GM19351 (cell line): ENCODE measurements at regions not wholly inside any gene's neighbourhood (a gene's known extent, or its start where the extent isn't known, plus 50 kb on each side); places are given as distances from the start of the nearest gene placed in this dataset.
A peak's percentile ranks its signal among the peaks of the same experiment; 100 is the strongest.

Experiments
- ATAC-seq: cut with Tn5 transposase; IDR thresholded peaks from one replicate; pipeline ENCODE4 v1.9.1; 2021; ENCODE audit warnings: mild to moderate bottlenecking, moderate library complexity; ENCODE audit not compliant: unreplicated experiment

DNA sequence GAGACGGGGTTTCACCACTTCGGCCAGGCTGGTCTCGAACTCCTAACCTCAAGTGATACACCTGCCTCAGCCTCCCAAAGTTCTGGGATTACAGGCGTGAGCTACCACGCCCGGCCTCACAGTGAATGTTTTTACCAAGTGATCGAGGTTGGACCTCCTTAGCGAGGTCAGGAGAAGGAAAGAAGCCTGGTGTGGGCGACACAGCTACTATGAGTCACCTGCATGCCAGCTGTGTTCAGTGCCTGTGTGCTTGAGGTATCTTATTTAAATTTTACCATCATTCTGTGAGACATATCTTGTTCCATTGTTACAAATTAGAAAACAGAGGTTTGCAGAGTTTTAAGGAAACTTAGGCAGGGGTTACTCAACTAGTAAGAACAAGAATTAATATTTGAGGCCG is 174.8 kb upstream of the DYNLRB2 start:
- no peak for ATAC-seq

DNA sequence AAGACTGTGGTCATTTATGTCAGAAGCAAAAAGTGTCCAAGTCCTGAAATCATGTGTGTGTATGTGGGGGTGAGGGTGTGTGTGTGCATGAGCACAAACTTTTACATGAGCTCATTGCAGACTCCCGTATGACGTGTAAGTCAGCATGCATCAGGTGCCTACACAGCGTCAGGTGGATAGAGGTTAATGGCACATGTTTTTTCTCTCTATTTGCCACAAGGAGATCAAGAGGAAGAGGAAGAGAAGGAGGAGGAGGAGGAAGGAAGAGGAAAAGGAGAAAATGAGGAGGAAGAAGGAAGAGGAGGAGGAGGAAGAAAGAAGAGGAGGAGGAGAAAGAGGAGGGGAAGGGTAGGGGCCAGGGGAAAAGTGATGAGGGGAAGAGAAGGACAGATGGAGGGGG is 178.0 kb upstream of the DYNLRB2 start:
- no peak for ATAC-seq

DNA sequence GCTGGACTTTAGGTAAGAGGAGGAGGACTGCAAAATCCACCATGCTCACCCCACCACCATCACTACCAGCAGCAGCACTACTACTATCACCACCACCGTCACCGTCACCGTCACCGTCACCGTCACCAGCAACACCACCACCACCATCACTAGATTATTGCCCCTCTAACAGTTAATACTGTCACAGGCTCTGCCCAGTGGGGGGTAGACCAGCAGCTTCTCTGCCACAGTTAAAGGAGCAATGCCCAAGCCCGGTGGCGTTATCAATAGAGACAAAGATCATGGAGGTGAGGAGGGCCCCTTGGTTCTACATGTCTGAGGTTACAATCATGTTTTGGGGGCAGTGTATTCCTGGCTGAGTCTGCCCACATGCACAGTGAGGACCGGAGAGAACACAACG is 184.4 kb upstream of the DYNLRB2 start:
- no peak for ATAC-seq

DNA sequence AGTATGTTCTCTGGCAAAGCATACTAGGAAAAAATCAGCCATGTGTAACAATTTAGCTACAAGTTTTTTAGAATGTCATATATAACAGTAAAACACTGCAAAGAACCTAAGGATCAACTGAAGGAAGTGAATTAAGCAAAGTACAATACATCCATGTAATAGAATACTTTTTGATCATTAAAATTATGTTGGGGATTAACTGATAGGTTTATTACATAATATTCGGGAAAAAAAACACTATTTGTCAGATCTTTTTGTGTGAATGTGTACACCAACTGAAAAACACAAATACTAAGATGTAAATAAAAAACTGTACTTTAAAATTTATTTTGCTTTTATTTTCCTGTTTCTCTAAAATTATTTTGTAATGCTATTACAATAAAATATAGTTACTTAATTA is 185.5 kb upstream of the DYNLRB2 start:
- ATAC-seq: no peak

DNA sequence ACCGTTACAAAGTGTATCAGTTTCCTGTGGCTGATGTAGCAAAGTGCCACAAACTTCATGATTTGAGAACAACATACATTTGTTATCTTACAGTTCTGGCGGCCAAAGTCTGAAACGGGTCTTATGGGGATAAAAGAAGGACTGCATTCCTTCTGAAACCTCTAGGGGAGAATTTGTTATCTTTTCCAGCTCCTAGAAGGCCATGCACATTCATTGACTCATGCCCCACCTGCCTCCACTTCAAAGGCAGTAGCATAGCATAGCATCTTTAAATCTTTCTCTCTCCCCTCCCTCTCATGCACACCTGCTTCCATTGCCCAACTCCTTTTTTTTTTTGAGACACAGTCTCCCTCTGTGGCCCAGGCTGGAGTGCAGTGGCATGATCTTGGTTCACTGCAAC is 190.7 kb upstream of the DYNLRB2 start:
- no peak for ATAC-seq

DNA sequence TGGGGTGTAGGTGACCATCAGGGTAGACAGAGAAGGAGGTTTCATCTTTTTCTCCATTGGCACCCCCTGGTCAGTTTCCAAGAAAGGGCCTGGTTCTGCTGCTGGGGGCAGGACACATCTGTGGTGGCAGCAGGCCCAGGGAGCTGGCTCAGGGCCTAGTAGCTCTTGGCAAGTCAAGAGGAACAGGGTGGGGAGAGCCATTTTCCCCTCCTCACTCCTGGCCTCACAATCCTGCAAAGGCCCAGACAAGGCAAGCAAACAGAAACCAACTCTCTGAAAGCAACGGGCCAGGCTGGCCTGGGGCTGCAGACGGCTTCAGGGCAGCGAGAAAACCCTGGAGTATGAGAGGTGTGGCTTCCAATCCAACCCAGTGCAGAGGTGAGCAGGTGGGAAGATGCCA is 192.9 kb upstream of the DYNLRB2 start:
- no peak for ATAC-seq

DNA sequence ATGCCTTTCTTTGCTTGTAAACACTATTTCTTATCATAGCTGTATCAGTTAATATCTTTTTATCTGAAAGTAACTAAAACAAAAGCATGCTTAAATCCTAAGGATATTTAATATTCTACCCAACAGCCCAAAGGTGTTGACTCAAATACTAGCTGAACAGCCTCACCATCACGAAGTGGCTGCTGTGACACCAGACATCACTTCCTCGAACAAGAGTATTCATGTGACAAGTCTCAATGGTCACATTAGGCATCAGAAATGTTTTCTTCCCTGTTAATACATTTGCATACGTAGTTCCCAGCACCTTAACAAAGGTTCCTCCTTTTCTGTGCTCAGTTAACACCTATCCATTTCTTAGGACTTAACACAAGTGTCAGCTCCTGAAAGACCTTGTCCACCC is 193.8 kb upstream of the DYNLRB2 start:
- no peak for ATAC-seq

DNA sequence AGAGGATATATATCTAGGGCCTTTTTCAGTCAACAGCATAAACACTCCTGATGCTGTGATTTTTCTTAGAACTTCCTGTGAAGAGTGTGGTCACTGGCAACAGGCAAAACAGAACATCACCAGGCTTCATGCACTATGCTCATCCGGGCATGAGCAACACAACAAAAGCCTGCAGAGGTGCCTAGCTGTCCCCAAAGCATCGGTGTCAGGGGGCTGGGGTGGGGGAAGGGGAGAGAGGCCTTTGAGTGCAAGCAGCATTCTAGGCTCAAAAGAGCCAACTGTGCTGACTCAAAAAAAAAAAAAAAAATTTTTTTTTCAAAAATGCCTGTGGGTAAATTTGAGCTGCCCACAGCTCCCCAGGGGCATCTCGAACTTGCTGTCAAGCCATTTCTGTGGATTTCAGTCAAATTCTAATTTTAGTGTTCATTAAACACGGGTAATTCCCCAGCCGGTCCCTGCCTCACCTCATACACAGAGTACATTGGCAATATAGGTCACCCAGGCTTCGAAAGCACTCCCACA is 194.6 kb upstream of the DYNLRB2 start:
- peak; percentile 59 for ATAC-seq

DNA sequence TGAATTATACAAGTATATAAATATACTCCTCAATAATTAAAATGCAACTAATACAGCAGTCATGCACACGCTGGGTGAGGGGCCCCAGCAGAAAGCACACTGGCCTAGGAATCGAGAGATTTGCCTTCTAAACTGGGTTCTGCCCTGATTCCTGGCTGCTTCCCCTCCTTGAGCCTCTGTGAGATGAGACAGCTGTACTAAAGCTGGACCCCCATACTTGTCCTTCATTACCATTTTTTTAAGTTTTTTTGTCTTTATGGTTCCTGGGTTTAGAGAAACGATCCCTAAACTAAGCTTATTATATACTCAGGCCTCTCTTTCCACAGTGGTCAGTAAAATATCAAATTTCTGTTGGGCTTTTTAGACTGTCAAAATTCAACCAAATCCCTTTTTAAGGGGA is 195.1 kb upstream of the DYNLRB2 start:
- ATAC-seq: no peak

DNA sequence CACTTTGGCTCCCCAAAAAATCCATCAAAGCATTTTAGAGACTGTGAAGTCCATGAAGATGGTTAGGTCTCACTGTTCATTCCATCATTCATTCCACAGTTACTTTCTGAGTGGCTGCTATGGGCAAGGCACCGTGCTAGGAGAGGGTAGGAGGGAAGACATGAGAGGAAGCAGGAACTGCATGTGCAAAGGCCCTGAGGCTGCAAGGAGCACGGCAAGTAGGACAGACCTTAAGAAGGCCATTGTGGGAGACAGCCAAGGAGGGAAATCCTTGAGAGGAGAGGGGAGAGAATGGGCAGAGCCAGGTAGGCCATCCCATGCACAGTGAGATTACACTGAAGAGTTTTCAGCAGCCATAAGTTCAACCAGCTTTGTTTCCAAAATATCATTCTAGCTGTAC is 196.2 kb upstream of the DYNLRB2 start:
- no peak for ATAC-seq

DNA sequence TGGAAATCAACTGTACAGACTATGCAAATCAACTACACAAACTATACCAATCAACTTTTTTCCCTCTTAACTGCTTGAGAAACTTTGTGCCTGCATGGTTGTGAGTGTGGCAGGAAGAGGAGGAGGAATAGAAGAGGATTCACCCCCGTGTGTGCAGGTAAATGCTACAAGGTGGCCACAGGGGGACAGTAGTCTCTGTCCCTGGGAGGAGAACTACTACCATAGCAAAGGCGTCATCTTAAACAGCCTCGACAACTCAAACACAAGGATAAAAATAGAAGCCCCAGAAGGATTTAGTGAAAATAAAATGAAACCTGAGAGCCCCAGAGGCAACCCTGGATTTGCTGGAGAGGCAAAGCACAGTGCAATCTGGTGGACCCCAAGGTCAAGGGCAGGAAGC is 199.5 kb upstream of the DYNLRB2 start:
- no peak for ATAC-seq

DNA sequence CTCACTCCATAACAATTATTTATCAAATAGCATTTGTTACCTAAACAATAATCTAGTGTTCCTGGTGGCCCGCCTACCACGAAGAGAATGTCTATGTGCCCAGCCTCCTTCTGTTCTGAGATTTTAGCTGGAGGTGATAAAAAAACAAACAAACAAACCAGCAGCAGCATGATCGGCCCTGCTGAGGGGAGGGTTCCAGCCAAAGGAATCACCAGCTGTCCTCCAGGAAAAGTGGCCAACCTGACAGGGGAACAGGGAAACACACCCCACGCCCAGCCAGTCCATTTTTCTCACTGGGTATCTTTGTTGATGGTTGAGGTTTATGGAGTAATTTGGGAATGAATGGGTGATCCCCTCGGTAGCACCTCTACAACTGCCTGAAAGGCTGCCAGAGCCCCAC is 203.0 kb upstream of the DYNLRB2 start:
- ATAC-seq: no peak

DNA sequence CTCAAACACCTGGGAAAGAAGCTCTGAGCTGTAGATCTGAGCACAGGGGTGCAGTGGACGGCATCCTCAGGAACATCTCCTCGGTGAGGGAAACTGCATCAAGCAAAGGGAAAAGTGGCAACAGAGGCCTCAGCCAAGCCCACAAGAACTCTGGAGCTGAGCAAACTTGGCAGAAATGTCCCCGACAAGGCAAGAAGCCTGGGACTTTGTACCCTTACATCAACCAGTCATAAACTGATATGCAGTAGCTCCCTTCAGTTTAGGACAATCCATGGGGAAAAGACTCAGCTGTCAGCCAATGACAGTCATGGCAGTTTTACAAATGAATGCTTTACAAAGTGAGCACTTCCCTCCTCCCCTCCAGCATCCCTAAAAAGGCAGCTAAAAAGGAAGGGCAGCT is 210.0 kb upstream of the DYNLRB2 start:
- ATAC-seq: no peak

DNA sequence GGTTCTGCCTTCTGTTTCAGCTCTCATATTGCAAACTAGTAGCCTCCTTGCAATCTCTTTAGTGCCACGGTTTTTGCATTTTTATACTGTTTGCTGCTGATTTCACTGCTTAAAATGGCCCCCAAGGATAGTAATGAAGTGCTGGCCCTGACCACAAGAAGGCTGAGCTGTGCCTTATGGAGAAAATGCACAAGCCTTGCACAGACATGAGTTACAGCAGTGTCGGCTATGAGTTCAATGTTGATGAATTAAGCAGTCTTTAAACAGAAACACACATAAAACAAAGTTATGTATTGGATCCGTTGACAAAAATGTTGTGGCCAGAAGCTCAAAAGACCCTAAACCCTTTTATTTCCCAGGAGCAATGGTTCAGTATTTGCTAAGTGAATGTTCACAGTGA is 210.6 kb upstream of the DYNLRB2 start:
- no peak for ATAC-seq

DNA sequence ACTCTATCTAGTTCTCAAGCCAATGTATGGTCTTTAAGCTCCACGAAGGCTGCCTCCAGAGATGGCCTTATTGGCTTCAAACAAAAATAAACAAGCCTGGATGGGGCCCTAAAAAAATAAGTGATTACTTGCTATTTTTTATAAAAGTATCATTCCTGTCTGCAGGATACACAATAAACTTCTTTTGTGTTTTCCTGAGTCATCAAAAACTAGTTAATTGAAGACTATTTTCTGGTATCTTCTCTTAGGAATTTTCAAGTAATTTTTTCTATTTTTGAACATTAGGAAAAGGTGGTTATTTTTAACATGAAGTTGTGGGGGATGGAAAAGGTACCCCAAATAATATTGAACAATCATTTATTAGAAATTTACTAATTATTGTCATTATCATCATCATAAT is 213.1 kb upstream of the DYNLRB2 start:
- ATAC-seq: no peak

DNA sequence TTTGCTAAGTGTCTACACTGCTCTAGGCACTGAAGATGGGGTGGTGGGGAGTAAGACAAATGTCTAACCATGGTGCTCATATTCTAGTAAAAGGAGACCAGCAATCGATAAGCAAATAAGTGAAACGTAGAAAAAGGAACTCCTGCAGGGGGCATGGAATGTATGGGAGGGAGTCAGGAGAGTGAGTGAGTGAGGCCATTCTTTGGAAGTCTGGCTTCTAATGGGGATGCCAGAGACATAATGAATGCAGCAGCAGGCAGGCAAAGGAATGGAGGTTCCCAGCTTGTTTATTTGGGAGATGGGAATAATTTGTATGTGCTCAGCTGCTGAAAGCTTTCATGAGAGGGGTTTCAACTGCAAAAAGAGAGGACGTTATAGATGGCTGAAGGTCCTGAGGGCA is 216.4 kb upstream of the DYNLRB2 start:
- ATAC-seq: no peak

DNA sequence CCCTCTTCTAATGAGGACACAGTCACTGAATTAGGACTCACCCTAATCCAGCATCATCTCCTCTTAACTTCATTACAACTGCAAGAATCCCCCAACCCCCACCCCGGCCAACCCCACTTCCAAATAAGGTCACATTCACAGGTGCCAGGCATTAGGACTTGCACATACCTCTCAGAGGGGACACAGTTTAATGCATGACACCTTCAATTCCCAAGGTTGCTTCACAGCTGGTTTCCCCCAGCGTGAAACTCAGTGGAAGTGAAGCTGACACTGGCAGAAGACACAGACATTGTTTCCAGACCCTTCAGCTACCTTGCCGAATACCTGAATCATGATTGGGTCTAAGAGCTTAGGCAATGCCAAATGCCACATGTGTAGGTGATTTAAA is 217.0 kb upstream of the DYNLRB2 start:
- no peak for ATAC-seq

DNA sequence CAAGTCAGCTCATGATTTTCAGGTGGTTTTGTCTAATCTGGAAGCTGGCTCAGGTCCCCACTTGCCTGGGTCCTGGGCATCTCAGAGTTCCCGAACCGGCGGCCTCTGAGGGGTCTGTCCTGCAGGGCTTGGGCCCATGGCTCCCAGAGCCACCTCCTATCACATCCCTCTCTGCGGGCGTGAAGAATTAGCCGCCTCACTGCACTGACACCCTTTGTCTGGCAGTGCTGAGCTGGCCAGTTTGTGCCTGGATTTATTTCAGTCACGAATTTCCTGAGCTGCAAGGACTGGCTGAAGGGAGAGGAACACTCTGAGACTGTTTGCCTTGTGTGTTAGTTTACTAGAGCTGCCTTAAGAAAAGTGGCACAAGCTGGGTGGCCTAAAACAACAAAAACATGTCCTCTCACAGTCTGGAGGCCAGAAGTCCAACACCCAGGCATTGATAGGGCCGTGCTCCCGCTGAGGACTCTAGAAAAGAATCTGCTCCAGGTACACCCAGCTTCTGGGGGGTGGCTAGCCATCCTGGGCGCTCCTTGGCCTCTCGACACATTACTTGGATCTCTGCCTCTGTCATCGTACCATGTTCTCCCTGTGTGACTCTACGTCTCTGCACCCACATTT is 217.5 kb upstream of the DYNLRB2 start:
- ATAC-seq: no peak

DNA sequence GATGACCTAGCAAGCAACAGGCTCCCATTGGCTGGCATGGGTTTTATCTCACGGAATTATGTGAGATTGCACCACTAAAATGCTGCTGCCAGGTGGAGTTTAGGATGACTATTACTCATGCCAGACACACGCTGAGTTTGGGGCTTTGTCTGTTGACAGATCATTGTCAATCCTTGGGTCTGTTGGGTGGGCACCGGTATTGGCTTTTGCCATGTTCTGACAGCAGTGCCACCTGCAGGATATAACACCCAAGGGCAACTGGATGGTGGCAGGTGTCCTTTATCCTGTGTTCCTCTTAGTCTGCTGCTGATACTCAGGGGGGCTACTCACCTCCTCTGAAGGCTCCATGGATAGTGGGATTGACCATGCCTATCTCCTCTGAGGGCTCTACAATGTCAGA is 221.6 kb upstream of the DYNLRB2 start:
- ATAC-seq: no peak

DNA sequence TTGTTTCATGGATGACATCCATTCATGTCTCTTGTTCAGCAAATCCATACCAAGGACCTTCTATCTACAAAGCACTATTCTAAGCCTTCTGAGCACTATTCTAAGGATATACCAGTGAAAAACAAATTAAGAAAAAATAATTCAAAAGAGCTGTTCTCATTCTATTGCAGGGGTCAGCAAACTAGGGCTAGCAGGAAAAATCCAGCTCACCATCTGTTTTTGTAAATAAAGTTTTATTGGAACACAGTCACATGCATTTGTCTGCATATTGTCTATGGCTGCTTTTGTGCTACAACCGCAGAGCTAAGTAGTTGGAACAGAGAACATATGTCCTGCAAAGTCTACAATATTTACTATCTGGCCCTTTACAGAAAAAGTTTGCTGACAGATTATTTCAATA is 222.7 kb upstream of the DYNLRB2 start:
- ATAC-seq: no peak

DNA sequence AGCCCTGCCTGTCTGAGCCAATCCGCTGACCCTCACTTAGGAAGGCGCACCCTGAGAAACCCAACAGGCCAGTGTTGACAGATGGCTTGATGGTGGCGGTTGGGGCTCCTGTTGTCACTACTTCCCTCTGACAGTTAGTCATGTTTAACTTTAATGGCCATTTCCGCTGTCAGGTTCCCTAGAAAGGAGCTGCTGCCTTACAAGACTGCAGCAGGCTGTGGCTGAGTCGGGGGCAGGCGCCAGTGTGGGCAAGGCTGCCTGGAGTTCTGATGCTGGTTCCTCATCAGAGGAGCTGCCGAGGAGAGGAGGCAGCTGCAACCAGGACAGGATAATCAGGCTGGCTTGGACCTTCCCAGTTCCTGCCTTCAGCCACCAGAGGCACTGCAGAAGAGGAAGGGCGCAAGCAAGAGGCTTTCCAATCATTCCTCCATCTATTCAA is 223.2 kb upstream of the DYNLRB2 start:
- no peak for ATAC-seq

DNA sequence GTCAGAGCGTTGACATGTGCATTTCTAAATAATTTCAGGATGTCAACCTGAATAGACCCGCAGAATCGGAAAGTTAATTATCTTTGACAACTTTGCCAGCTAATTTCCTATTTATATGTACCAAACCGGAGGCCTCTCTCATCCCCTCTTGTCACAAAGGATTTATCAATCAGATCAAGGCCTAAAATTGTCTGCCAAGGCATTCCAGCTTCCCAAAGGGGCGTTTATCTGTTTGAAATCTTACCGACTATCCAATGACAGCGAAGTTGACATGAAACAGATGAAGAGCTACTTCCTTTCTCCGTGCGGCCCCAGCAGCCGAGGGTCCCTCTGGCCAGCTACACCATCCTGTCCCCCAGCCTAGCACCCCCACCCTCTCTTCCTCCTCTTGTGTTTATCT is 223.7 kb upstream of the DYNLRB2 start:
- ATAC-seq: no peak

DNA sequence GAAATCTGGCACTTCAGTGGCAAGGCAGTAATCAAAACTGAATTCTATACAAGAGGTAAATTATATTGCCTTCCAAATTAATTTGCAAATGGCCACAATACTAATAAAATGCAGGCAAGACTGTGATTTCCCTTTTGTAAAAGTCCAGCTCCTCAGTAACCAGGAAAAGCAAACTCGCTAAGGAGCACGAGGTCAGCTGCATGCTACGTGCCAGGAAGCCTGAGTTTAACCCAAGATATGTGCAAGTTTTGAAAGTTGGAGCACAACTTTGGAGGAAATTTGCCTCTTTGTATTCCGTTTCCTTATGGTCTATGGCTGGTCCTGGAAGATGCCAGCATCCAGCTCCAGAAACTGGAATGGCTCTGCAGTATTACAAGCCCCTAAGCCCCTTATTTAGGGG is 226.8 kb upstream of the DYNLRB2 start:
- no peak for ATAC-seq
